Neural cell (in vitro differentiated cells): ENCODE measurements at regions not wholly inside any gene's neighbourhood (a gene's known extent, or its start where the extent isn't known, plus 50 kb on each side); places are given as distances from the start of the nearest gene placed in this dataset.

ENCODE experiments used
- H2AFZ ChIP-seq: fragments of 200-600, 300-800 bp; sonication (generic), shearing (Covaris generic); 2 replicates; pipeline ENCODE4 v1.6.0; 2014; ENCODE audit warnings: low read depth, mild to moderate bottlenecking, antibody characterized with exemption, low read length, moderate library complexity
- H3F3A ChIP-seq: fragments of 200-600 bp; shearing (Covaris generic); 2 replicates; pipeline ENCODE4 v1.6.1; 2016; ENCODE audit warnings: mild to moderate bottlenecking, moderate library complexity, mixed read lengths, antibody characterized with exemption, low read length; ENCODE audit not compliant: insufficient read depth, poor library complexity, severe bottlenecking
- H3K27ac ChIP-seq: fragments of 200-600, 300-800 bp; sonication (generic), shearing (Covaris generic); 2 replicates; pipeline ENCODE4 v1.5.1; 2014; ENCODE audit warnings: mild to moderate bottlenecking, low read length, moderate library complexity
- H3K27me3 ChIP-seq: fragments of 300-800, 200-600 bp; sonication (generic), shearing (Covaris generic); 2 replicates; pipeline ENCODE4 v1.6.0; 2014; ENCODE audit warnings: mild to moderate bottlenecking, low read depth, low read length, moderate library complexity; ENCODE audit not compliant: insufficient read depth
- H3K36me3 ChIP-seq: fragments of 300-800, 200-600 bp; sonication (generic), shearing (Covaris generic); 2 replicates; pipeline ENCODE4 v1.5.1; 2014; ENCODE audit warnings: mild to moderate bottlenecking, antibody characterized with exemption, low read length, moderate library complexity; ENCODE audit not compliant: insufficient read depth
- H3K4me2 ChIP-seq: fragments of 300-800, 200-600 bp; sonication (generic), shearing (Covaris generic); 2 replicates; pipeline ENCODE4 v1.6.0; 2014; ENCODE audit warnings: mild to moderate bottlenecking, low read length
- H3K4me3 ChIP-seq: fragments of 300-800, 200-600 bp; sonication (generic), shearing (Covaris generic); 2 replicates; pipeline ENCODE4 v1.5.1; 2014; ENCODE audit warnings: mild to moderate bottlenecking, low read length, moderate library complexity
- H3K79me2 ChIP-seq: fragments of 200-600 bp; shearing (Covaris generic); replicated peaks from 2 replicates; pipeline ENCODE4 v1.6.0; 2014; ENCODE audit warnings: mild to moderate bottlenecking, low read length, moderate library complexity; ENCODE audit not compliant: insufficient read depth
- H3K9ac ChIP-seq: fragments of 300-800, 200-600 bp; sonication (generic), shearing (Covaris generic); 2 replicates; pipeline ENCODE4 v1.6.1; 2016; ENCODE audit warnings: mild to moderate bottlenecking, low read length, mixed read lengths
- H3K9me2 ChIP-seq: fragments of 200-600 bp; shearing (Covaris generic); 2 replicates; pipeline ENCODE4 v1.6.1; 2016; ENCODE audit warnings: mild to moderate bottlenecking, low read length, mixed read lengths; ENCODE audit not compliant: insufficient read depth
- H3K9me3 ChIP-seq: fragments of 200-600, 300-800 bp; sonication (generic), shearing (Covaris generic); 2 replicates; pipeline ENCODE4 v1.6.1; 2016; ENCODE audit warnings: mild to moderate bottlenecking, mixed run types, low read length, moderate library complexity, mixed read lengths
- H4K20me1 ChIP-seq: fragments of 200-600 bp; shearing (Covaris generic); 2 replicates; pipeline ENCODE4 v1.6.1; 2016; ENCODE audit warnings: mild to moderate bottlenecking, mixed run types; ENCODE audit not compliant: insufficient read depth
- EP300 ChIP-seq: fragments of 450-650 bp; conservative IDR thresholded peaks from 2 replicates; pipeline ENCODE4 v1.6.1; 2014; ENCODE audit warnings: antibody characterized with exemption, mild to moderate bottlenecking, moderate library complexity; ENCODE audit not compliant: poor library complexity, severe bottlenecking
- EZH2 ChIP-seq: fragments of 200-600, 300-800 bp; shearing (Covaris generic), sonication (generic); IDR thresholded peaks from 2 replicates; pipeline ENCODE4 v1.6.1; 2014; ENCODE audit warnings: antibody characterized with exemption, low read length, borderline replicate concordance, mild to moderate bottlenecking; ENCODE audit not compliant: insufficient read depth, poor library complexity, severe bottlenecking
- MXI1 ChIP-seq: fragments of 450-650 bp; conservative IDR thresholded peaks from 2 replicates; pipeline ENCODE4 v1.6.1; 2014; ENCODE audit warnings: antibody characterized with exemption, mild to moderate bottlenecking; ENCODE audit not compliant: poor library complexity, severe bottlenecking
- POLR2AphosphoS5 ChIP-seq: IDR thresholded peaks from 2 replicates; pipeline ENCODE4 v1.6.1; 2012
- RAD21 ChIP-seq: fragments of 450-650 bp; conservative IDR thresholded peaks from 2 replicates; pipeline ENCODE4 v1.6.1; 2014; ENCODE audit warnings: antibody characterized with exemption, mild to moderate bottlenecking, moderate library complexity
- SMC3 ChIP-seq: fragments of 450-650 bp; conservative IDR thresholded peaks from 2 replicates; pipeline ENCODE4 v1.6.1; 2014; ENCODE audit warnings: antibody characterized with exemption, mild to moderate bottlenecking, moderate library complexity; ENCODE audit not compliant: poor library complexity
- TAF1 ChIP-seq: IDR thresholded peaks from 2 replicates; pipeline ENCODE4 v1.6.1; 2012; ENCODE audit warnings: low read depth
- TF ChIP-seq, protein P1 (sequence below): IDR thresholded peaks from 2 replicates; pipeline ENCODE4 v1.6.1; 2012; ENCODE audit warnings: borderline replicate concordance
- TF ChIP-seq, protein P2 (sequence below): fragments of 450-650 bp; IDR thresholded peaks from 2 replicates; pipeline ENCODE4 v1.5.1; 2014; ENCODE audit warnings: antibody characterized with exemption, mild to moderate bottlenecking, moderate library complexity; ENCODE audit not compliant: poor library complexity, severe bottlenecking

DNA sequence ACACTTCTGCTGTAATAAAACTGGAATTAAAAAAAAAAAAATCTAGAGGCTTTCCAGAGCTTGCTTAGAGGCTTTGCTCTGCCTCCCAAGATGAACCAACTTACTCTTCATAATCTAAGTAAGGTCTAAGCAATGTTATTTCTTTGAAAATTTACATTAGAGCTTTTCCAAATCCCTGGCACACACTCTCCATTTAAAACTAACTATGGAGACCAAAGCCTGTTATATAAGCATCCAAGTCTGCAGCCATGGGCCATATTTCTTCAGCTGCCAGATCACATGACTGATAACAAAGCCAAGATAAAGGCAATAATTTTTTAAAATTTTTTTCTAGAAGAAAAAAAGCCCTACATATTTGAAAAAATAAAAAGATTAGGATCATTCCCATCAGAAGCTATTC lies 55.0 kb upstream of the ARHGEF3 start:
- Histone ChIP-seq H3K4me2 (no peak overlapping the region), H3K9ac (no peak overlapping the region), H3K4me3 (no peak overlapping the region), H4K20me1 (no peaks in the 10 kb centered on the region), H3K36me3 (no peaks in the 10 kb centered on the region), H3K9me2 (no peaks in the 10 kb centered on the region), H3K79me2 (no peaks in the 10 kb centered on the region), H2AFZ (no peak overlapping the region), H3K27ac (no peak overlapping the region), H3K27me3 (no peaks in the 10 kb centered on the region), H3F3A (no peaks in the 10 kb centered on the region), H3K9me3 (no peaks in the 10 kb centered on the region)
- no peak for TF ChIP-seq EP300
- TF ChIP-seq SMC3, result no peak
- no peak for TF ChIP-seq EZH2
- TF ChIP-seq POLR2AphosphoS5, result no peak
- TF ChIP-seq, protein P1, sequence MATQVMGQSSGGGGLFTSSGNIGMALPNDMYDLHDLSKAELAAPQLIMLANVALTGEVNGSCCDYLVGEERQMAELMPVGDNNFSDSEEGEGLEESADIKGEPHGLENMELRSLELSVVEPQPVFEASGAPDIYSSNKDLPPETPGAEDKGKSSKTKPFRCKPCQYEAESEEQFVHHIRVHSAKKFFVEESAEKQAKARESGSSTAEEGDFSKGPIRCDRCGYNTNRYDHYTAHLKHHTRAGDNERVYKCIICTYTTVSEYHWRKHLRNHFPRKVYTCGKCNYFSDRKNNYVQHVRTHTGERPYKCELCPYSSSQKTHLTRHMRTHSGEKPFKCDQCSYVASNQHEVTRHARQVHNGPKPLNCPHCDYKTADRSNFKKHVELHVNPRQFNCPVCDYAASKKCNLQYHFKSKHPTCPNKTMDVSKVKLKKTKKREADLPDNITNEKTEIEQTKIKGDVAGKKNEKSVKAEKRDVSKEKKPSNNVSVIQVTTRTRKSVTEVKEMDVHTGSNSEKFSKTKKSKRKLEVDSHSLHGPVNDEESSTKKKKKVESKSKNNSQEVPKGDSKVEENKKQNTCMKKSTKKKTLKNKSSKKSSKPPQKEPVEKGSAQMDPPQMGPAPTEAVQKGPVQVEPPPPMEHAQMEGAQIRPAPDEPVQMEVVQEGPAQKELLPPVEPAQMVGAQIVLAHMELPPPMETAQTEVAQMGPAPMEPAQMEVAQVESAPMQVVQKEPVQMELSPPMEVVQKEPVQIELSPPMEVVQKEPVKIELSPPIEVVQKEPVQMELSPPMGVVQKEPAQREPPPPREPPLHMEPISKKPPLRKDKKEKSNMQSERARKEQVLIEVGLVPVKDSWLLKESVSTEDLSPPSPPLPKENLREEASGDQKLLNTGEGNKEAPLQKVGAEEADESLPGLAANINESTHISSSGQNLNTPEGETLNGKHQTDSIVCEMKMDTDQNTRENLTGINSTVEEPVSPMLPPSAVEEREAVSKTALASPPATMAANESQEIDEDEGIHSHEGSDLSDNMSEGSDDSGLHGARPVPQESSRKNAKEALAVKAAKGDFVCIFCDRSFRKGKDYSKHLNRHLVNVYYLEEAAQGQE, result no peak
- TF ChIP-seq TAF1, result no peak
- TF ChIP-seq, protein P2, sequence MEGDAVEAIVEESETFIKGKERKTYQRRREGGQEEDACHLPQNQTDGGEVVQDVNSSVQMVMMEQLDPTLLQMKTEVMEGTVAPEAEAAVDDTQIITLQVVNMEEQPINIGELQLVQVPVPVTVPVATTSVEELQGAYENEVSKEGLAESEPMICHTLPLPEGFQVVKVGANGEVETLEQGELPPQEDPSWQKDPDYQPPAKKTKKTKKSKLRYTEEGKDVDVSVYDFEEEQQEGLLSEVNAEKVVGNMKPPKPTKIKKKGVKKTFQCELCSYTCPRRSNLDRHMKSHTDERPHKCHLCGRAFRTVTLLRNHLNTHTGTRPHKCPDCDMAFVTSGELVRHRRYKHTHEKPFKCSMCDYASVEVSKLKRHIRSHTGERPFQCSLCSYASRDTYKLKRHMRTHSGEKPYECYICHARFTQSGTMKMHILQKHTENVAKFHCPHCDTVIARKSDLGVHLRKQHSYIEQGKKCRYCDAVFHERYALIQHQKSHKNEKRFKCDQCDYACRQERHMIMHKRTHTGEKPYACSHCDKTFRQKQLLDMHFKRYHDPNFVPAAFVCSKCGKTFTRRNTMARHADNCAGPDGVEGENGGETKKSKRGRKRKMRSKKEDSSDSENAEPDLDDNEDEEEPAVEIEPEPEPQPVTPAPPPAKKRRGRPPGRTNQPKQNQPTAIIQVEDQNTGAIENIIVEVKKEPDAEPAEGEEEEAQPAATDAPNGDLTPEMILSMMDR, result no peak
- no peak for TF ChIP-seq MXI1
- no peak for TF ChIP-seq RAD21

DNA sequence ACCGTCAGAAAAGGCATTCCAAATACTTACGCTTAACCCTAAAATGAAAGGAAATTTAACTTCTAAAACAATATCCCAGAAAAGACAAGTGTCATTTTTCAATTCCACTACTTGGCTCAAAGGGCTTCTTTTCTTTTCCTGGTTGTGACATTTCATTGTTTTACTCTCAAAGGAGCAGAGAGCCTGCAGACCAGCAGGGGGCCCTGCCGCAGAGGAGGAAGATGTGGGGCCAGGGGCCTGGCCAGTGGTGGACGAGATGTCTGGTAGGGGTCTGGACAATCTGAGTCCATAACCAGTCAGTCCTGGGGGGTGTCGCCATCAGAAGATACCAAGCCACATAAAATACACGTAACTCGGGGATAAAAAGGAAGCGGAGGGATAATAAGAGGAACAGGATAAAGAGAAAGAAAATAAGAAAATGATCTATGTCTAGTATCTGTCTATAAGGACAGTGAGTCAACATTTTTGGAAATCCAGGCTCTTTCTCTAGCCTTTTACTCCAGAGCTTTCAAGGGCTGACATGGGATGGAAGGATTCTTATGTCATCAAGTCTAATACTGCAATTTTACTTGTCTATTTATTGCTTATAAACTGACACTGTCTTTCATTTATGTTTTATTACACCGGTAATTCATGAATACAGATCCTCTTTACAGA lies 54.2 kb upstream of the ARHGEF3 start:
- Histone ChIP-seq H3K9me2 (no peaks in the 10 kb centered on the region), H3K79me2 (no peaks in the 10 kb centered on the region), H3F3A (no peaks in the 10 kb centered on the region), H3K9me3 (no peaks in the 10 kb centered on the region), H3K4me2 (no peak overlapping the region), H3K9ac (no peak overlapping the region), H2AFZ (no peak overlapping the region), H4K20me1 (no peaks in the 10 kb centered on the region), H3K36me3 (no peaks in the 10 kb centered on the region), H3K27me3 (no peaks in the 10 kb centered on the region), H3K27ac (no peak overlapping the region), H3K4me3 (no peak overlapping the region)
- TF ChIP-seq MXI1 (no peak), RAD21 (no peak), EZH2 (no peak), TAF1 (no peak), POLR2AphosphoS5 (peak; percentile 47), SMC3 (no peak), EP300 (peak; percentile 67)
- TF ChIP-seq, protein P2, result peak; percentile 18
- TF ChIP-seq, protein P1, result no peak
